Omental fat pad (tissue), 3 donors: ENCODE measurements at regions not wholly inside any gene's neighbourhood (a gene's known extent, or its start where the extent isn't known, plus 50 kb on each side); places are given as distances from the start of the nearest gene placed in this dataset.

Source experiments
- ATAC-seq: fragments of 150-250 bp; one replicate; pipeline ENCODE4 v1.9.1; 2016; ENCODE audit warnings: mild to moderate bottlenecking, moderate library complexity; ENCODE audit not compliant: low FRiP score
- DNase-seq: peaks from one replicate; pipeline ENCODE4 v3.0.0-alpha.2; 2019; ENCODE audit warnings: low spot score
- TF ChIP-seq, protein P1 (sequence below), 3 donors: fragments of 450-650 bp; IDR thresholded peaks; one replicate each; pipeline ENCODE4 v1.5.1; 2016 to 2017; ENCODE audit warnings: antibody characterized with exemption in 3 of 3, mild to moderate bottlenecking in 3 of 3, moderate library complexity in 2 of 3

- ATAC-seq (no peak), DNase-seq (no peak)
- TF ChIP-seq, protein P1, sequence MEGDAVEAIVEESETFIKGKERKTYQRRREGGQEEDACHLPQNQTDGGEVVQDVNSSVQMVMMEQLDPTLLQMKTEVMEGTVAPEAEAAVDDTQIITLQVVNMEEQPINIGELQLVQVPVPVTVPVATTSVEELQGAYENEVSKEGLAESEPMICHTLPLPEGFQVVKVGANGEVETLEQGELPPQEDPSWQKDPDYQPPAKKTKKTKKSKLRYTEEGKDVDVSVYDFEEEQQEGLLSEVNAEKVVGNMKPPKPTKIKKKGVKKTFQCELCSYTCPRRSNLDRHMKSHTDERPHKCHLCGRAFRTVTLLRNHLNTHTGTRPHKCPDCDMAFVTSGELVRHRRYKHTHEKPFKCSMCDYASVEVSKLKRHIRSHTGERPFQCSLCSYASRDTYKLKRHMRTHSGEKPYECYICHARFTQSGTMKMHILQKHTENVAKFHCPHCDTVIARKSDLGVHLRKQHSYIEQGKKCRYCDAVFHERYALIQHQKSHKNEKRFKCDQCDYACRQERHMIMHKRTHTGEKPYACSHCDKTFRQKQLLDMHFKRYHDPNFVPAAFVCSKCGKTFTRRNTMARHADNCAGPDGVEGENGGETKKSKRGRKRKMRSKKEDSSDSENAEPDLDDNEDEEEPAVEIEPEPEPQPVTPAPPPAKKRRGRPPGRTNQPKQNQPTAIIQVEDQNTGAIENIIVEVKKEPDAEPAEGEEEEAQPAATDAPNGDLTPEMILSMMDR (IDR thresholded peaks at IDR 0.05): no peak
Measured at GRCh38 chr19:13646758-13647157, 117.6 kb upstream of the MRI1 start.

GRCh38 chr19:13644645-13645044 is 119.7 kb upstream of the MRI1 start:
- DNase-seq (no peak), ATAC-seq (no peak)
- TF ChIP-seq, protein P1 (IDR thresholded peaks at IDR 0.05): no peak

DNA sequence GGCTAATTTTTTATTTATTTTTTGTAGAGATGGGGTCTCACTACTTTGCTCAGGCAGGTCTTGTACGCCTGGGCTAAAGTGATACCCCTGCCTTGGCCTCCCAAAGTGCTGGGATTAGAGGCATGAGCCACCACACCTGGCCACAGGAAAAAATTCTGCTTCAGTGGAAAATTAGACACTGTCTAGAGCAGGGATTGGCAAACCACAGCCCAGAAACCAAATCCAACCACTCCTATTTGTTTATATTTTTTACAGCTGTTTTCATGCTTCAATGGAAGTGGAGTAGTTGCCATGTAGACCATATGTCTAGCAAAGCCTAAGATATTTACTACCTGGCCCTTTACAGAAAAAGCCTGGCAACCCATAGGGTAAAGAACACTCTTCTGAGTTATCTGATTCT is 123.7 kb upstream of the MRI1 start:
- TF ChIP-seq, protein P1 (IDR thresholded peaks at IDR 0.05): no peak
- DNase-seq: no peak
- no peak for ATAC-seq

- TF ChIP-seq, protein P1 (IDR thresholded peaks at IDR 0.05): no peak
- DNase-seq (no peak), ATAC-seq (no peak)
Measured at GRCh38 chr19:13639342-13639929, 124.9 kb upstream of the MRI1 start.

- DNase-seq: no peak
- TF ChIP-seq, protein P1 (IDR thresholded peaks at IDR 0.05): no peak
- no peak for ATAC-seq
Measured at GRCh38 chr19:13637664-13638063, 126.7 kb upstream of the MRI1 start.

- TF ChIP-seq, protein P1 (IDR thresholded peaks at IDR 0.05): no peak
- no peak for ATAC-seq
- no peak for DNase-seq
Measured at GRCh38 chr19:13634658-13635057, 128.4 kb upstream of the CACNA1A start.

DNA sequence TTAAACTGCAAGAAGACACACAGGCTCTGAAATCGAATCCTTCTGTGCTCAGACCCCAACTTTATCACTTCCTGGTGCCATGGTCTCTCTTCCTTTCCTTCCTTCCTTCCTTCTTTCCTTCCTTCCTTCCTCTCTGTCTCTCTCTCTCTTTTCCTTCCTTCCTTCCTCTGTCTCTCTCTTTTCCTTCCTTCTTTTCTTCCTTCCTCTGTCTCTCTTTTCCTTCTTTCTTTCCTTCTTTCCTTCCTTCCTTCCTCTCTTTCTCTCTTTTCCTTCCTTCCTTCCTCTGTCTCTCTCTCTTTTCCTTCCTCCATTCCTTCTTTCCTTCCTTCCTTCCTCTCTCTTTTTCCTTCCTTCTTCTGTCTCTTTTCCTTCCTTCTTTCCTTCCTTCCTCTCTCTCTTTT is 127.2 kb upstream of the CACNA1A start:
- ATAC-seq (no peak), DNase-seq (no peak)
- TF ChIP-seq, protein P1 (IDR thresholded peaks at IDR 0.05): no peak
